ENCODE measurements at regions not wholly inside any gene's neighbourhood (a gene's known extent, or its start where the extent isn't known, plus 50 kb on each side); places are given as distances from the start of the nearest gene placed in this dataset.

DNA sequence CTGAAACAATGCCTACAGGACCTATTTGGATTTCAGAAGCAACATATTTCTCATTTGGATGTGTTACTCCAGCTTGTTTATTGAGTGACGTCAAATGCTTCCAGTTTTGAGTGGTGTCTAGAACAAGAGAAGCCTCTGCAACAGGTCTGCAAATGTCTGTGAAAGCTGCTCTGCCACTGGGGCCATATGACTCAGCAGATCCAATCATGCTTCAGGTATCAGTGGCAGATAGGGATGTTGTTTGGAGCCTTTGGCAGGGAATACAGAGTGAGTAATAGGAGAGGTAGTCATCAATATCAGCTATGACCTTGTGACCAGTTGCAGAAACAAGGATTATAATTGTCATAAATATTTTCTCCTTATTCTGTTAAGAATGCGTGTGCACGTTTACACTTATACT is 141.1 kb upstream of the ZXDA start:
- no peak for DNase-seq

DNA sequence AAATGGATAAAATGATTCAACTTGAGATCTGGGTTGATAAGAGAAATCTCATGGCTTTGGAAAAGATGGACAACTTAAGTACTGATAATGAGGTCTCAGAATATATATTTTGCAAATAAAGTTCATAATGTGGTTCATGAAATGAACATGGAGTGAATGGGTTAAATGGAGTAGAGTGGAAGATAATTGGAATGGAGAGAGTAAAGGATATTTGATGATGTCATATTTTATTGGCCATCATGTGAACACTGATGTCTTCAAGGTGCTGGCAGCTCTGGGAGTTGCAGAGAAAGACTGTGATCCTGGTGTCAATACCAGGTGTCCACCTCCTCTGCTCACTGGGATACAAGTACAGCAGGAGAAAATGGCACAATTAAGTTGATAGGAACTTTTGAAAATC is 133.9 kb upstream of the ZXDA start:
- no peak for DNase-seq

DNA sequence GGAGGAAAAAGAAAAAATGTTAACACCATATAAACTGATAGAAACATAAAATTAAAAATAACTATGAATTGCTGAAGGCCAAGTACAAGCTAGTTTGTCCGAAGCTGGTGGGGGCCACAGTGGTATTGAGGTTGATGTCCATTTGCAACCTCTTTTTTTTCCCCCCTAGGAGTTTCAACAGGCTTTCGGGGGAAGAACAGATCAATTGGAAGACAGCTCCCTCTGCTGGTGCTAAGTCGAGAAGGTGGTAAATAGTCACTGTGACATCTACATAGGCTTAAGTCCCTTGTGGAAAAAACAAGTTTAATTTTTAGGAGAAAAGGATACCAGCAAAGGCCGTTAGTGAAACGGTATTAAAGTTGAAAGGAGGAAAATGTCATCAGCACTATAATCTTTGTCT is 115.7 kb upstream of the ZXDA start:
- peak; percentile 11 for DNase-seq

DNA sequence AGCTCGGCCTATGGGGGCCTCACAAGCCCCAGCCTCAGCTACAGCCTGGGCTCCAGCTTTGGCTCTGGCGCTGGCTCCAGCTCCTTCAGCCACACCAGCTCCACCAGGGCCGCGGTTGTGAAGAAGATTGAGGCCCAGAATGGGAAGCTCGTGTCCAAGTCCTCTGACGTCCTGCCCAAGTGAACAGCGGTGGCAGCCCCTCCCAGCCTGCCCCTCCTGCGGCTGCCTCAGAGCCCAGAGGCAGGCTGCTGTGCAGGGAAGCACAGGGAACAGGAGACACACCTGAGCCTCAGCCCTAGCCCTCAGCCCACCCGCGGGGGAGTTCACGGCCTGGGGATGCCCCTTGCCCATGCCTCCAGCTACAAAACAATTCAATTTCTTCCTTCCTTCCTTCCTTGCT is 75.7 kb upstream of the ZXDA start:
- DNase-seq: no peak

GRCh38 chrX:57984620-57985019 is 74.4 kb upstream of the ZXDA start:
- DNase-seq: no peak

DNA sequence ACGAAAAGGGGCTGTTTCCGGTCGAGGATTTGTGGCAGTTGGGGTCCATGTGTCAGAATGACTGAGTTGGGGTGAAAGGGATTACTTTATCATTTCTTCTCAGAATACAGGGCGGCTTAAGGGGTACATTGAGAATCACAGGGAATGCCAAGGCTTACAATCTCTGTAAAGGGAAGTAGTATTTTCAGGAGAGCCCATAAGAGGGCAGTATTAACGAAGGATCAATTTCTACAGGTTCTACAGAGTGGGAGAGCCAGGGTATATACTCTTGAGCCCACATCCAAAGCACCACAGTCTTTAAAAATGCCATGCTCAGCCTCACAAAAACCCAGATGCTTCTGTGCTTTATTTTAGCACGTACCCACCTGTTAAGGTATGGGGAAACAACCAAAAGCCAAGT is 67.7 kb upstream of the ZXDA start:
- DNase-seq: peak; percentile 3

GRCh38 chrX:57964975-57965374 is 54.7 kb upstream of the ZXDA start:
- no peak for DNase-seq
